WTC11 (cell line): ENCODE measurements at regions not wholly inside any gene's neighbourhood (a gene's known extent, or its start where the extent isn't known, plus 50 kb on each side); places are given as distances from the start of the nearest gene placed in this dataset.

Experiments used
- ATAC-seq: fragments of 200-7000 bp; cut with Tn5 transposase; 2 replicates; pipeline ENCODE4 v1.10.0; 2021; ENCODE audit warnings: mild to moderate bottlenecking, moderate library complexity
- CTCF ChIA-PET: fragments of 300-600 bp; sonication (Branson Sonifier 250); formaldehyde crosslinking; loops from one replicate; lab custom pipeline; 2021; ENCODE audit warnings: antibody characterized with exemption; lab: Charles Lee
- POLR2A ChIA-PET: fragments of 350-600 bp; sonication (Branson Sonifier 250); formaldehyde crosslinking; loops from one replicate; lab custom pipeline; 2021; ENCODE audit warnings: antibody characterized with exemption; lab: Charles Lee
- DNase-seq: peaks from one replicate; pipeline ENCODE4 v3.0.0; 2021; ENCODE audit warnings: low spot score
- H3K27ac Mint-ChIP-seq: 2 replicates; pipeline ENCODE4 v1.8.0; 2021; ENCODE audit warnings: mixed read lengths
- H3K27me3 Mint-ChIP-seq: 2 replicates; pipeline ENCODE4 v1.8.0; 2021; ENCODE audit warnings: low read depth, mild to moderate bottlenecking, moderate library complexity, mixed read lengths
- H3K36me3 Mint-ChIP-seq: 2 replicates; pipeline ENCODE4 v1.8.0; 2021; ENCODE audit warnings: mixed read lengths
- H3K4me1 Mint-ChIP-seq: 2 replicates; pipeline ENCODE4 v1.8.0; 2022; ENCODE audit warnings: mixed read lengths
- H3K4me3 Mint-ChIP-seq: 2 replicates; pipeline ENCODE4 v1.8.0; 2021; ENCODE audit warnings: mild to moderate bottlenecking, moderate library complexity, mixed read lengths
- H3K9me3 Mint-ChIP-seq: 2 replicates; pipeline ENCODE4 v1.8.0; 2021; ENCODE audit warnings: mixed read lengths
- AFF4 ChIP-seq: sonication (generic); formaldehyde crosslinking; IDR thresholded peaks from 2 replicates; pipeline ENCODE4 v1.8.1; 2023; ENCODE audit warnings: mild to moderate bottlenecking, missing genetic modification reagents, borderline replicate concordance
- CBFB ChIP-seq: sonication (generic); formaldehyde crosslinking; IDR thresholded peaks from 2 replicates; pipeline ENCODE4 v1.8.1; 2022; ENCODE audit warnings: mild to moderate bottlenecking, low read depth, missing genetic modification reagents
- CREM ChIP-seq: sonication (generic); formaldehyde crosslinking; IDR thresholded peaks from 2 replicates; pipeline ENCODE4 v1.8.1; 2022; ENCODE audit warnings: mild to moderate bottlenecking, missing genetic modification reagents, moderate library complexity
- E2F1 ChIP-seq: sonication (generic); formaldehyde crosslinking; IDR thresholded peaks from 2 replicates; pipeline ENCODE4 v1.8.0; 2022; ENCODE audit warnings: mild to moderate bottlenecking, missing genetic modification reagents
- ESRRA ChIP-seq: sonication (generic); formaldehyde crosslinking; IDR thresholded peaks from 2 replicates; pipeline ENCODE4 v1.8.1; 2022; ENCODE audit warnings: mild to moderate bottlenecking, missing genetic modification reagents, borderline replicate concordance
- FOXP1 ChIP-seq: sonication (generic); formaldehyde crosslinking; IDR thresholded peaks from 2 replicates; pipeline ENCODE4 v1.8.0; 2022; ENCODE audit warnings: missing genetic modification reagents, mild to moderate bottlenecking, moderate library complexity, borderline replicate concordance
- FOXP4 ChIP-seq: sonication (generic); formaldehyde crosslinking; IDR thresholded peaks from 2 replicates; pipeline ENCODE4 v1.8.0; 2022; ENCODE audit warnings: mild to moderate bottlenecking, missing genetic modification reagents
- GRHL2 ChIP-seq: fragments of 250-450 bp; sonication (Bioruptor Pico); IDR thresholded peaks from 2 replicates; pipeline ENCODE4 v1.8.0; 2022; ENCODE audit warnings: mild to moderate bottlenecking, moderate library complexity; ENCODE audit not compliant: insufficient replicate concordance, severe bottlenecking
- IRF1 ChIP-seq: sonication (generic); formaldehyde crosslinking; IDR thresholded peaks from 2 replicates; pipeline ENCODE4 v1.8.0; 2023; ENCODE audit warnings: missing genetic modification reagents
- SMAD3 ChIP-seq: sonication (generic); formaldehyde crosslinking; IDR thresholded peaks from 2 replicates; pipeline ENCODE4 v1.8.0; 2022; ENCODE audit warnings: missing genetic modification reagents, mild to moderate bottlenecking, borderline replicate concordance
- SMAD4 ChIP-seq: sonication (generic); formaldehyde crosslinking; IDR thresholded peaks from 2 replicates; pipeline ENCODE4 v1.8.0; 2022; ENCODE audit warnings: mild to moderate bottlenecking, missing genetic modification reagents
- SP1 ChIP-seq: sonication (generic); formaldehyde crosslinking; conservative IDR thresholded peaks from 2 replicates; pipeline ENCODE4 v1.8.1; 2022; ENCODE audit warnings: missing genetic modification reagents
- TEAD1 ChIP-seq: sonication (generic); formaldehyde crosslinking; IDR thresholded peaks from 2 replicates; pipeline ENCODE4 v1.8.0; 2022; ENCODE audit warnings: mild to moderate bottlenecking, missing genetic modification reagents
- ZNF121 ChIP-seq: sonication (generic); formaldehyde crosslinking; IDR thresholded peaks from 2 replicates; pipeline ENCODE4 v1.8.0; 2023; ENCODE audit warnings: missing genetic modification reagents
- ZNF138 ChIP-seq: sonication (generic); formaldehyde crosslinking; conservative IDR thresholded peaks from 2 replicates; pipeline ENCODE4 v1.8.1; 2022; ENCODE audit warnings: mild to moderate bottlenecking, moderate library complexity, missing genetic modification reagents
- ZNF396 ChIP-seq: fragments of 250-450 bp; sonication (Bioruptor Pico); IDR thresholded peaks from 2 replicates; pipeline ENCODE4 v1.8.0; 2021; ENCODE audit warnings: mild to moderate bottlenecking, moderate library complexity, borderline replicate concordance
- ZNF416 ChIP-seq: fragments of 250-450 bp; sonication (Bioruptor Pico); IDR thresholded peaks from 2 replicates; pipeline ENCODE4 v1.9.0; 2021; ENCODE audit warnings: mild to moderate bottlenecking, inconsistent platforms
- TF ChIP-seq, protein P1 (sequence below): sonication (generic); formaldehyde crosslinking; IDR thresholded peaks from 2 replicates; pipeline ENCODE4 v1.8.1; 2022; ENCODE audit warnings: low read depth, missing genetic modification reagents, borderline replicate concordance
- TF ChIP-seq, protein P2 (sequence below): sonication (generic); formaldehyde crosslinking; IDR thresholded peaks from 2 replicates; pipeline ENCODE4 v1.8.1; 2023; ENCODE audit warnings: mild to moderate bottlenecking, missing genetic modification reagents
- TF ChIP-seq, protein P3 (sequence below): sonication (generic); formaldehyde crosslinking; IDR thresholded peaks from 2 replicates; pipeline ENCODE4 v1.8.0; 2023; ENCODE audit warnings: mild to moderate bottlenecking, missing genetic modification reagents
- TF ChIP-seq, protein P4 (sequence below): sonication (generic); formaldehyde crosslinking; IDR thresholded peaks from 2 replicates; pipeline ENCODE4 v1.8.1; 2022; ENCODE audit warnings: mild to moderate bottlenecking, missing genetic modification reagents, moderate library complexity, borderline replicate concordance

GRCh38 chr10:118968482-118968881 lies 61.0 kb upstream of the NANOS1 start:
- TF ChIP-seq SP1 (CRISPR knock-in tag): no peak
- no peak for TF ChIP-seq ZNF121 (CRISPR knock-in tag)
- TF ChIP-seq, protein P1, sequence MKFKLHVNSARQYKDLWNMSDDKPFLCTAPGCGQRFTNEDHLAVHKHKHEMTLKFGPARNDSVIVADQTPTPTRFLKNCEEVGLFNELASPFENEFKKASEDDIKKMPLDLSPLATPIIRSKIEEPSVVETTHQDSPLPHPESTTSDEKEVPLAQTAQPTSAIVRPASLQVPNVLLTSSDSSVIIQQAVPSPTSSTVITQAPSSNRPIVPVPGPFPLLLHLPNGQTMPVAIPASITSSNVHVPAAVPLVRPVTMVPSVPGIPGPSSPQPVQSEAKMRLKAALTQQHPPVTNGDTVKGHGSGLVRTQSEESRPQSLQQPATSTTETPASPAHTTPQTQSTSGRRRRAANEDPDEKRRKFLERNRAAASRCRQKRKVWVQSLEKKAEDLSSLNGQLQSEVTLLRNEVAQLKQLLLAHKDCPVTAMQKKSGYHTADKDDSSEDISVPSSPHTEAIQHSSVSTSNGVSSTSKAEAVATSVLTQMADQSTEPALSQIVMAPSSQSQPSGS (CRISPR knock-in tag): no peak
- TF ChIP-seq E2F1 (CRISPR knock-in tag): no peak
- TF ChIP-seq SMAD3 (CRISPR knock-in tag): no peak
- TF ChIP-seq, protein P2, sequence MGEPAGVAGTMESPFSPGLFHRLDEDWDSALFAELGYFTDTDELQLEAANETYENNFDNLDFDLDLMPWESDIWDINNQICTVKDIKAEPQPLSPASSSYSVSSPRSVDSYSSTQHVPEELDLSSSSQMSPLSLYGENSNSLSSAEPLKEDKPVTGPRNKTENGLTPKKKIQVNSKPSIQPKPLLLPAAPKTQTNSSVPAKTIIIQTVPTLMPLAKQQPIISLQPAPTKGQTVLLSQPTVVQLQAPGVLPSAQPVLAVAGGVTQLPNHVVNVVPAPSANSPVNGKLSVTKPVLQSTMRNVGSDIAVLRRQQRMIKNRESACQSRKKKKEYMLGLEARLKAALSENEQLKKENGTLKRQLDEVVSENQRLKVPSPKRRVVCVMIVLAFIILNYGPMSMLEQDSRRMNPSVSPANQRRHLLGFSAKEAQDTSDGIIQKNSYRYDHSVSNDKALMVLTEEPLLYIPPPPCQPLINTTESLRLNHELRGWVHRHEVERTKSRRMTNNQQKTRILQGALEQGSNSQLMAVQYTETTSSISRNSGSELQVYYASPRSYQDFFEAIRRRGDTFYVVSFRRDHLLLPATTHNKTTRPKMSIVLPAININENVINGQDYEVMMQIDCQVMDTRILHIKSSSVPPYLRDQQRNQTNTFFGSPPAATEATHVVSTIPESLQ: no peak
- no peak for TF ChIP-seq CBFB (CRISPR knock-in tag)
- TF ChIP-seq GRHL2 (CRISPR knock-in tag): no peak
- no peak for TF ChIP-seq SMAD4 (CRISPR knock-in tag)
- TF ChIP-seq ZNF396: no peak
- TF ChIP-seq FOXP1: no peak
- no peak for TF ChIP-seq ZNF138 (CRISPR knock-in tag)
- no peak for TF ChIP-seq TEAD1 (CRISPR knock-in tag)
- TF ChIP-seq ZNF416: no peak
- no peak for TF ChIP-seq CREM (CRISPR knock-in tag)
- TF ChIP-seq, protein P3, sequence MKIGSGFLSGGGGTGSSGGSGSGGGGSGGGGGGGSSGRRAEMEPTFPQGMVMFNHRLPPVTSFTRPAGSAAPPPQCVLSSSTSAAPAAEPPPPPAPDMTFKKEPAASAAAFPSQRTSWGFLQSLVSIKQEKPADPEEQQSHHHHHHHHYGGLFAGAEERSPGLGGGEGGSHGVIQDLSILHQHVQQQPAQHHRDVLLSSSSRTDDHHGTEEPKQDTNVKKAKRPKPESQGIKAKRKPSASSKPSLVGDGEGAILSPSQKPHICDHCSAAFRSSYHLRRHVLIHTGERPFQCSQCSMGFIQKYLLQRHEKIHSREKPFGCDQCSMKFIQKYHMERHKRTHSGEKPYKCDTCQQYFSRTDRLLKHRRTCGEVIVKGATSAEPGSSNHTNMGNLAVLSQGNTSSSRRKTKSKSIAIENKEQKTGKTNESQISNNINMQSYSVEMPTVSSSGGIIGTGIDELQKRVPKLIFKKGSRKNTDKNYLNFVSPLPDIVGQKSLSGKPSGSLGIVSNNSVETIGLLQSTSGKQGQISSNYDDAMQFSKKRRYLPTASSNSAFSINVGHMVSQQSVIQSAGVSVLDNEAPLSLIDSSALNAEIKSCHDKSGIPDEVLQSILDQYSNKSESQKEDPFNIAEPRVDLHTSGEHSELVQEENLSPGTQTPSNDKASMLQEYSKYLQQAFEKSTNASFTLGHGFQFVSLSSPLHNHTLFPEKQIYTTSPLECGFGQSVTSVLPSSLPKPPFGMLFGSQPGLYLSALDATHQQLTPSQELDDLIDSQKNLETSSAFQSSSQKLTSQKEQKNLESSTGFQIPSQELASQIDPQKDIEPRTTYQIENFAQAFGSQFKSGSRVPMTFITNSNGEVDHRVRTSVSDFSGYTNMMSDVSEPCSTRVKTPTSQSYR (CRISPR knock-in tag): no peak
- TF ChIP-seq ESRRA (CRISPR knock-in tag): no peak
- no peak for TF ChIP-seq IRF1 (CRISPR knock-in tag)
- no peaks in the 10 kb centered on the region for H3K4me1 Mint-ChIP-seq
- H3K9me3 Mint-ChIP-seq: peaks cover 11% of the 10 kb centered on the region
- POLR2A ChIA-PET: no interaction called here
- H3K27me3 Mint-ChIP-seq: peaks cover under 1% of the 10 kb centered on the region
- peaks cover under 1% of the 10 kb centered on the region for H3K36me3 Mint-ChIP-seq
- H3K4me3 Mint-ChIP-seq: no peak overlapping the region
- DNase-seq (no peak), ATAC-seq (no peak)
- H3K27ac Mint-ChIP-seq: no peak overlapping the region
- CTCF ChIA-PET: no interaction called here

DNA sequence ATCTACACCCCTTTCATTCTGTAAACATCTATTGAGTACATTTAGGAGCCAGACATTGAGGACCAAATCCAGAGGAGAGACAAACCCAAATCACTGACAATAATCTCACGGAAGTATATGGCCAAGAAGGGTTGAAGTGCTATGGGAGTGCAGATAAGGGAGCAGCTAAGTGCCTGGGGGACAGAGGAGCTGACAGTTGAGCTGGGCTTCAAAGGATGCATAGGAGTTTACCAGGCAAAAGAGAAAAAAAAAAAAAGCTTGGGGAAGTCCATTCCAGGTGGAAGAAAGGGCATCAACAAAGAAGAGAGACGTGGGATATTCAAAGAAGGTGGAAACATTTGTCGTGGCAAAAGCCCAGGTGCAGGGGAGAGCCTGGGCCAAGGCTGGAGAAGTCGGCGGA lies 60.5 kb upstream of the NANOS1 start:
- H3K9me3 Mint-ChIP-seq: peaks cover 15% of the 10 kb centered on the region
- CTCF ChIA-PET: no interaction called here
- H3K4me1 Mint-ChIP-seq: no peaks in the 10 kb centered on the region
- H3K36me3 Mint-ChIP-seq: peaks cover 6% of the 10 kb centered on the region
- DNase-seq (no peak), ATAC-seq (no peak)
- peaks cover 4% of the 10 kb centered on the region for H3K27me3 Mint-ChIP-seq
- POLR2A ChIA-PET: no interaction called here
- no peak overlapping the region for H3K4me3 Mint-ChIP-seq
- no peak overlapping the region for H3K27ac Mint-ChIP-seq
- TF ChIP-seq FOXP4 (CRISPR knock-in tag): no peak
- TF ChIP-seq, protein P4, sequence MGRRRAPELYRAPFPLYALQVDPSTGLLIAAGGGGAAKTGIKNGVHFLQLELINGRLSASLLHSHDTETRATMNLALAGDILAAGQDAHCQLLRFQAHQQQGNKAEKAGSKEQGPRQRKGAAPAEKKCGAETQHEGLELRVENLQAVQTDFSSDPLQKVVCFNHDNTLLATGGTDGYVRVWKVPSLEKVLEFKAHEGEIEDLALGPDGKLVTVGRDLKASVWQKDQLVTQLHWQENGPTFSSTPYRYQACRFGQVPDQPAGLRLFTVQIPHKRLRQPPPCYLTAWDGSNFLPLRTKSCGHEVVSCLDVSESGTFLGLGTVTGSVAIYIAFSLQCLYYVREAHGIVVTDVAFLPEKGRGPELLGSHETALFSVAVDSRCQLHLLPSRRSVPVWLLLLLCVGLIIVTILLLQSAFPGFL (CRISPR knock-in tag): no peak
- TF ChIP-seq AFF4: no peak
